ENCODE measurements at regions not wholly inside any gene's neighbourhood (a gene's known extent, or its start where the extent isn't known, plus 50 kb on each side); places are given as distances from the start of the nearest gene placed in this dataset.

- DNase-seq (ENCODE audit: low read depth, low spot score), result no peak
These were observed 1312.2 kb upstream of the ACVR2A start for GRCh38 chr2:146532509-146533147.

GRCh38 chr2:146532009-146532408, 1312.8 kb upstream of the ACVR2A start:
- no peak for DNase-seq (ENCODE audit: low read depth, low spot score)

DNA sequence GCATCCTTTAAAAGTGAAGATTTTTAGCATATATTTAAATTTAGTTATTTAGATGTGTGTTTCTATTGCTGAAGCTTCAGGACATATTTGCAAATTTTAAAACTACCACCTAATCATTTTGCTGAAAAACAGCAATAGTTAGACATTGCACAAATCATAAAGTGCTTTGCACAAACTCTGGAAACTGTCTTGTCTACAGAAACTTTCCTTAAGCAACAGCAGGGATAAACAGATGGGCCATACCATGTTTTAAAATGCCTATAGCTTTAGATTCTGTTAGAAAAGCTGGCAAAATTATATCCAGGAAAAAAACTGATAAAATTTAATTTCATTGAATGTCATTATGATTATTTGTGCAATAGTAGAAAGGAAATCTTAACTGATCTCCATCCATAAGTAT, 1313.9 kb upstream of the ACVR2A start:
- DNase-seq (ENCODE audit: low read depth, low spot score), result no peak

DNA sequence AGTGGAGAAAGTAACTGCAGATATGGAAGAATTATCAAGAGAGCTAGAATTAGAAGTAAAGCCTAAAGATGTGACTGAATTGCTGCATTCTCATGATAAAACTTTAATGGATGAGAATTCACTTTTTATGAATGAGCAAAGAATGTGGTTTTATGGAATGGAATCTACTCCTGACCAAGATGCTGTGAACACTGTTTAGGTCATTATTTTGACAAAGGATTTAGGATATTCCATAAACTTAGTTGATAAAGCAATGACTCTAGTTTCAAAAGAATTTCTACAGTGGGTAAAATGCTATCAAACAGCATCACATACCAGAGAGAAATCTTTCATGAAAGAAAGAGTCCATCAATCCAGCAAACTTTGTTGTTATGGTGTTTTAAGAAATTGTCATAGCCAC, 1317.7 kb upstream of the ACVR2A start:
- peak; percentile 39 for DNase-seq (ENCODE audit: low read depth, low spot score)

- no peak for DNase-seq (ENCODE audit: low read depth, low spot score)
These were observed 1321.6 kb upstream of the ACVR2A start for GRCh38 chr2:146523196-146523595.

DNA sequence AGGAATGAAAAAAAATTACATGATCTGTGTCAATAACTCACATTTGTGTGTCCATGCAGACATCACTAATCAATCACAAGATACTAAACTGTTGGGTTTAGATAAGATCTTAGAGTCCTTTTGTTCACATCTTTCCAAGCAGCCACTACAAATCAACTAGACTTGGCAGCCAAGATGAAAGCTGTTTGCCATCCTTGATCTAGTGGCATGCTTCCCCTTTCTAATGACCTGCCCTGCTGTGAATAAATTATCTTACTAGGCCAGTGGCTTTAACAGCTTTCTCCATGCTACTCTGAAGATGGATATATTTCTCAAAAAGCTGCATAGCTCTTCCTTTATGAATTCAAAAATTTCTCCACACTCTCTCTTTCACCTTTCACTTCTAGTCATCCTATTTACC, 1338.0 kb upstream of the ACVR2A start:
- DNase-seq (ENCODE audit: low read depth, low spot score), result no peak

GRCh38 chr2:146503366-146503765, 1341.5 kb upstream of the ACVR2A start:
- DNase-seq (ENCODE audit: low read depth, low spot score), result no peak

DNA sequence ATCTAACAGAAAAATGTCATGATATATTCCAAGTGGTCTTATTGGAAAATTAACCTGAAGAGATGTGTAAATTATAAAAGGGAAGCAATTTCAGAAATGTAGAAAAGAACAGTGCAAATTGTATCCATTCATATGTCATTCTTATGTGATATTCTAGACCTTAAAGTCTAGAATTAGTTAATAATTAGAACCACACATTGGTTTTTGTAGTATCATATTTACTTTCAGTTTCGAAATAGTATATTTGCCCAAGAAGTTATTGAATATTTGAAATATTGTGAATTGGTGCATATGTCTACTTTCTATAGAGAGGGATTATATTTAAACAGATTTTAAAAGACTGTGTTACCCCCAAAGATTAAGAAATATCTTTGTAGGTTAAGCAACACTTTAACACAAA, 1348.6 kb upstream of the ACVR2A start:
- DNase-seq (ENCODE audit: low read depth, low spot score), result no peak

- DNase-seq (ENCODE audit: low read depth, low spot score), result peak; percentile 5
These were observed 1355.4 kb upstream of the ACVR2A start for GRCh38 chr2:146489386-146489785.

DNA sequence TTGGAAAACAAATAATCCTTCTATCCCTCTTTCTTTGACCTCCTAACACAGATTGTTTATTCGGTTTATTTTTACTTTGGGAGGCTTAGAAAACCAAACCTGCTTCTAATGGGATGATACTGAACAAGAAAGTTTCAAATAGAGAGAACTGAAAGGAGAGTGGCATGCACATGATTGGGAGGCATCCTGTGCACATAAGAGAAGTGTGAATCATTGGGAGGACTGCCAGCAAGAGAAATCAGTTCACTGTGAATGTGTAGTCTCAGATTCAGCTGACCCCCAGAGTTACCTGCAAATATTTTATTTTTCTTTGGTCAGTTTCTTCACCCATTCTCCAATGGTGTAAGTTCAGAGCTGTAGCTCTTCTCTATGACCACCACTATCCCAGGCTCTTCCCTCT, 1363.2 kb upstream of the ACVR2A start:
- peak; percentile 69 for DNase-seq (ENCODE audit: low read depth, low spot score)

GRCh38 chr2:146477383-146477782, 1367.4 kb upstream of the ACVR2A start:
- DNase-seq (ENCODE audit: low read depth, low spot score), result no peak

DNA sequence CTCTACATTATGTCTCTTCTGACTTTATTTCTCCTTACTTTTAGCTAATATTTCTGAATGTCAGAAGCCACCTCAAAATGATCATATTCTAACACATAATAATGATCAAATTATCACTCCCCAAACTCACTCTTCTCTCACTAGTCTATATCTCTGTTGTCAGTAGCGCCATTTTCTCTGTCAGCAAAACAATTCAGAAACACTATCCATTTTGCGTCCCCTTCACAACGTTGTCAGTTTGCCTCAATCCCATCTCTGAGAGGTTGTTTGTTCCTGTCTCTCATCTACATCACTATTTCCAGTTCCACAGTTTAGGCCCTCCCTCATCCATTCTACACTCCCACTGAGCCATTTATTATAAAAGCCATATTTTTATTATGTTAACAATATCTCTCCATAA, 1376.3 kb upstream of the ACVR2A start:
- DNase-seq (ENCODE audit: low read depth, low spot score), result no peak

DNA sequence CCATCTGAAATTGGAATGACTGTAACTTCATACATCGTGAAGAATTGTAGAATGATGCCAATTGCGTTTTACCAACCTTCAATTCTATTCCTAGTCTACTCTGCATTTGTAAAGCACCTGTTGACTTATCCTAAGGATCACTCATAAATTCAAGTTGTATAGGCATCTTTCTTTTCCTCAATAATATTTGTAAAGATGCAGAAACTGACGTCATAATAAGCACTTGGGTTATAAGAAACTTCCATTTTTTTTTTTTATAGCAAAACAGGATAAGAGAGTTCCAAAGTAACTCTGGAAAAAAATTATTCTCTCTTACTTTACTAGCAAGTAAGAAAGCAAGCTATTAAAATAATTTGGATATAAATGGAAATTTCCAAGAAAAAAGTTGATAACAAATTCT, 1377.4 kb upstream of the ACVR2A start:
- no peak for DNase-seq (ENCODE audit: low read depth, low spot score)

DNA sequence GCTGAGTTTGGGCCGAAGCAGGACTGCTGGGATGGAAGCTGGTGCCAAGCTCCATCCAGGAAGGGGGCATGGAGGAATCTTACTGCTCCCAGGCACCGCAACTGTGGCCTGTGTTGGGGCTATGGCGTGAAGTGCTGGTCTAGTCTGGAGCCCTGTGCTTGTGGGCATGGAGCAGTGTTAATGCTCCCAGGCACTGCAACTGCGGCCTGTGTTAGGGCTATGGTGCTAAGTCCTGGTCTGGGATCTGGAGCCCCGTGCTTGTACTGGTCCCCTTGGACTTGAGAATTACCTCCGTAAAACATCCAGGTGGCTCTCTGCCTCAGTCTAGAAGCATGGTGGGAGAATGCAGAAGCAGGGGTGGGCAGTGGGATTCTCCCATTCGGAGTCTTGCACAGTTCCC, 1379.4 kb upstream of the ACVR2A start:
- DNase-seq (ENCODE audit: low read depth, low spot score), result no peak

- DNase-seq (ENCODE audit: low read depth, low spot score), result no peak
These were observed 1383.8 kb upstream of the ACVR2A start for GRCh38 chr2:146461068-146461467.

DNA sequence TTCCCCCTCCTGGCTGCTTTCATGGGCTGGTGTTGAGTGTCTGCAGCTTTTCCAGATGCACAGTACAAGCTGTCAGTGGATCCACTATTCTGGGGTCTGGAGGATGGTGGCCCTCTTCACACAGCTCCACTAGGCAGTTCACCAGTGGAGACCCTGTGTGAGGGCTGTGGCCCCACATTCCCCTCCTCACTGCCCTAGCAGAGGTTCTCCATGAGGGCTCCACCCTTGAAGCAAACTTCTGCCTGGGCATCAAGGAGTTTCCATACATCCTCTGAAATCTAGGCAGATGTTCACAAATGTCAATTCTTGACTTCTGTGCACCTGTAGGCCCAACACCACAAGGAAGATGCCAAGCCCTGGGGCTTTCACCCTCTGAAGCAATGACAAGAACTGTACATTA, 1386.2 kb upstream of the ACVR2A start:
- no peak for DNase-seq (ENCODE audit: low read depth, low spot score)

- DNase-seq (ENCODE audit: low read depth, low spot score), result no peak
These were observed 1387.6 kb upstream of the ACVR2A start for GRCh38 chr2:146457221-146457620.

DNA sequence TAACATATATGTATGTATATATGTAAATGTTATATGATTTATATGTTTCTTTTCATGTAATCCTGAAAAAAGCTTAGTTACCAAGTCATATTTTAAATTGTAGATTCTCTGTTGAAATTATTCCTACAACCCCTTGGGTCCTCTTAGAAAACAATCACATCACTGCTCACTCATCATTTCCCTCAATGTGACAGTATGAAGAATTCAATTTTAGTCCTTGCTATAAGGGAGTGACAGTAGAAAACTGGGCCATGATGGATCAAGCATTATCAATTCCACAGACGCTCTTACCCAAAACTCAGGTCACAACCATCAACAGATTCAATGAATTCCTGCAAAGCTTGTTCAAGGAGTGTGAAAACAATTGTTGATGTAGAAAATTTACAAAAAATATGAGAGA, 1389.5 kb upstream of the ACVR2A start:
- no peak for DNase-seq (ENCODE audit: low read depth, low spot score)

DNA sequence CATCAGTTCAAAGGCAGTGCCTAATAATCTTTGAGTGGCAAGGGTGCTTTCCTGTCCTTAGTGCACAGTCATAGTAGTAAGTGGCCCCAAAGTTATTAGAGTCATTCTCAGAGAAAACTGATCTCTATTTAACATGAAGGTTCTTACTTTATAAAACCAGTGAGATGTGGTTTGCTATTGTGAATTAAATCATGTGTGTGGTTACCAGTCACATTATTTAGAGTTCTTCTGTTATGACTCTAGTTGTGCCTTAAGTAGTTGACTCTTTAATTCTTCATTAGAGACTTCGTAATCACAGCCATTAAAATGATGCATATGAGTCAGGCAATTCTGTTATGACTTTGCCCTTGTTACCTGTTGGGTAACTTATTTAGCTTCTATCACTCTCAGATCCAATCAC, 1392.9 kb upstream of the ACVR2A start:
- DNase-seq (ENCODE audit: low read depth, low spot score), result no peak

GRCh38 chr2:146450131-146450530, 1394.7 kb upstream of the ACVR2A start:
- no peak for DNase-seq (ENCODE audit: low read depth, low spot score)

DNA sequence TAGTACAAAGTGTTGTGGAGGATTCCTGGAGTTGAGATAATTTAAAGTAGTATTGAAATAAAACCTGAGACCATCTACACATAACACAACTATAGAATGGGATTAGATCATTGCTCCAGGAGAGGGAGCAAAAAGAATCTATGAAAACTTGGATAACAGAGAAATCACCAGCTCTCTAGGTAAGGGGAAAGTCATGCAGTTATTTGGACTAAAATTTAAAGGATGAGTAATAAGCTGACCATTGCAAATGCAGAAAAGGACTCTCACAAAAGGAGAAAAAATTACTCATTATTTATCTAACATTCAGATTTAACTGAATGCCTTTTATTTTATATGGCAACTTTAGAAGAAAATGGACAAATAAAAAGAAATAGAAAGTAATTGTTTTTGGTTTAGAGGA, 1399.8 kb upstream of the ACVR2A start:
- no peak for DNase-seq (ENCODE audit: low read depth, low spot score)

DNA sequence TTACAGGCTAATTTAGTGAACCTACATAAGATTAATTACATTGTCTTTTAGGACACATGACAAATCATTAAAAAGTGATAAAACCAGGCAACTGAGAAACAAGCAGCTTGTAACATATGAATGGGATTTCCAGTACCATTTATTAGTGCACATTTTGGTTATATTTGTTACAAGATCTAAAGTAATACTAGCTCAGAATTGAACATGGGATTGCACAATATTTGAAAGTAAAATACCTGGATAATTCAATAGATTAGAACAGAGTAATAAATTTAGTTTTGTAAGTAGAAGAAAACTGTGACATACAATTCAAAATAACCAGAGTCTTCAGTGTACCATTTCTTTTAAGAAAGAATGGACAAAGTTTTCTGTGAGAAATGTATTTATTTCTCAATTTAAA, 1400.7 kb upstream of the ACVR2A start:
- DNase-seq (ENCODE audit: low read depth, low spot score), result no peak

DNA sequence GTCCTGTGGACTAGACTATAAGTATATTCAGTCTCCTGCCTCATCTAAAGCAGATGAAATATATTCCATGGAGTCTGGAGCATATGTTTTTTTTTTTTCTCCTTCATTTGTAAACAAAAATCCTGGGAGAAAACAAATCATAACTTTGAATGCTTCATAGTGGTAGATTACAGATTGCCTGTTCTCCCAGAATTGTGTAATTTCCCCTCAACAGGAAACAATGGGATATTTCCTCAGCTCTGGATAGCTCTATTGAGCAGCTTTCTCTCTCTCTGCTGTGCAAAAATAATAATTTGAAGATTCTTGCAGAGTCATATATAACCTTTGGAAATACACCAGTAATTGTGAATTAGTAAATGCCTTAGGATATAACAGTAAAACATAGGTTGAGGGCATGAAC, 1406.6 kb upstream of the ACVR2A start:
- DNase-seq (ENCODE audit: low read depth, low spot score), result no peak

- no peak for DNase-seq (ENCODE audit: low read depth, low spot score)
These were observed 1407.1 kb upstream of the ACVR2A start for GRCh38 chr2:146437712-146438111.

All from astrocyte of the hippocampus (primary cell).